Mesenchymal stem cell (in vitro differentiated cells and primary cell): ENCODE measurements at regions not wholly inside any gene's neighbourhood (a gene's known extent, or its start where the extent isn't known, plus 50 kb on each side); places are given as distances from the start of the nearest gene placed in this dataset.

ENCODE experiments used
- DNase-seq: peaks from one replicate; pipeline ENCODE4 v3.0.0-alpha.2; 2013
- H2AFZ ChIP-seq: one replicate; pipeline ENCODE4 v1.6.1; 2013; ENCODE audit warnings: low read depth, mild to moderate bottlenecking, control low read depth, inconsistent platforms, low read length, moderate library complexity
- H2AK5ac ChIP-seq: 2 replicates; pipeline ENCODE4 v1.6.1; 2013; ENCODE audit warnings: low read length, moderate library complexity, mild to moderate bottlenecking, inconsistent platforms; ENCODE audit not compliant: severe bottlenecking
- H2BK120ac ChIP-seq: one replicate; pipeline ENCODE4 v1.6.1; 2013; ENCODE audit warnings: low read depth, mild to moderate bottlenecking, inconsistent platforms, low read length, moderate library complexity
- H2BK12ac ChIP-seq, 2 experiments: one replicate each; pipeline ENCODE4 v1.6.1; 2013; ENCODE audit warnings: inconsistent platforms in 2 of 2, low read length in 2 of 2, mild to moderate bottlenecking in 2 of 2, moderate library complexity in 2 of 2, control low read depth in 1 of 2
- H2BK15ac ChIP-seq: one replicate; pipeline ENCODE4 v1.6.1; 2013; ENCODE audit warnings: mild to moderate bottlenecking, low read depth, inconsistent platforms; ENCODE audit not compliant: poor library complexity, severe bottlenecking
- H2BK5ac ChIP-seq: 2 replicates; pipeline ENCODE4 v1.6.1; 2013; ENCODE audit warnings: low read depth, mild to moderate bottlenecking, low read length, control low read depth, inconsistent platforms; ENCODE audit not compliant: poor library complexity, severe bottlenecking
- H3K14ac ChIP-seq, 2 experiments: one replicate each; pipeline ENCODE4 v1.6.1; 2013; ENCODE audit warnings: inconsistent platforms in 2 of 2, low read length in 2 of 2, control low read depth in 1 of 2, mild to moderate bottlenecking in 1 of 2, moderate library complexity in 1 of 2
- H3K18ac ChIP-seq, 2 experiments: one replicate each; pipeline ENCODE4 v1.6.1; 2013; ENCODE audit warnings: inconsistent platforms in 2 of 2, low read length in 2 of 2, control low read depth in 1 of 2, low read depth in 1 of 2, mild to moderate bottlenecking in 1 of 2
- H3K23ac ChIP-seq, 2 experiments: one replicate each; pipeline ENCODE4 v1.6.1; 2013; ENCODE audit warnings: inconsistent platforms in 2 of 2, low read length in 2 of 2, mild to moderate bottlenecking in 2 of 2, moderate library complexity in 2 of 2, control low read depth in 1 of 2
- H3K27ac ChIP-seq: 2 replicates; pipeline ENCODE4 v1.5.1; 2013; ENCODE audit warnings: mild to moderate bottlenecking, moderate library complexity, low read length, control low read depth, inconsistent platforms; ENCODE audit not compliant: poor library complexity, severe bottlenecking
- H3K27me3 ChIP-seq, 2 experiments: 2 replicates each; pipeline versions ENCODE4 v1.6.1 to v1.7.0; 2013; ENCODE audit warnings: low read length in 2 of 2, mild to moderate bottlenecking in 2 of 2, moderate library complexity in 2 of 2, control low read depth in 1 of 2, inconsistent platforms in 1 of 2; ENCODE audit not compliant: control insufficient read depth in 1 of 2, insufficient read depth in 1 of 2
- H3K36me3 ChIP-seq, 2 experiments: 2 replicates each; pipeline versions ENCODE4 v1.6.1 to v1.7.0; 2013; ENCODE audit warnings: low read length in 2 of 2, control low read depth in 1 of 2, inconsistent platforms in 1 of 2, low read depth in 1 of 2, mild to moderate bottlenecking in 1 of 2; ENCODE audit not compliant: insufficient read depth in 2 of 2, control insufficient read depth in 1 of 2
- H3K4ac ChIP-seq, 2 experiments: one replicate each; pipeline ENCODE4 v1.6.1; 2013; ENCODE audit warnings: inconsistent platforms in 2 of 2, low read length in 2 of 2, mild to moderate bottlenecking in 2 of 2, moderate library complexity in 2 of 2, control low read depth in 1 of 2, low read depth in 1 of 2
- H3K4me1 ChIP-seq: 2 replicates; pipeline ENCODE4 v1.6.1; 2013; ENCODE audit warnings: low read depth, low read length, control low read depth; ENCODE audit not compliant: control insufficient read depth, insufficient read depth
- H3K4me2 ChIP-seq: 2 replicates; pipeline ENCODE4 v1.6.1; 2013; ENCODE audit warnings: low read length, mild to moderate bottlenecking, inconsistent platforms; ENCODE audit not compliant: poor library complexity, severe bottlenecking
- H3K4me3 ChIP-seq, 2 experiments: 2 replicates each; pipeline versions ENCODE4 v1.5.1 to v1.7.0; 2013; ENCODE audit warnings: low read length in 2 of 2, mild to moderate bottlenecking in 2 of 2, control low read depth in 1 of 2, low read depth in 1 of 2; ENCODE audit not compliant: insufficient read depth in 1 of 2
- H3K79me1 ChIP-seq: replicated peaks from 2 replicates; pipeline ENCODE4 v1.6.1; 2013; ENCODE audit warnings: mild to moderate bottlenecking, control low read depth, low read length, inconsistent platforms; ENCODE audit not compliant: poor library complexity, severe bottlenecking
- H3K9ac ChIP-seq: 2 replicates; pipeline ENCODE4 v1.7.0; 2013; ENCODE audit warnings: mild to moderate bottlenecking, low read length, moderate library complexity
- H3K9me3 ChIP-seq: 2 replicates; pipeline ENCODE4 v1.7.0; 2013; ENCODE audit warnings: mild to moderate bottlenecking, low read length; ENCODE audit not compliant: control insufficient read depth
- H4K8ac ChIP-seq: one replicate; pipeline ENCODE4 v1.6.1; 2013; ENCODE audit warnings: inconsistent platforms, mild to moderate bottlenecking, low read length, moderate library complexity
- H4K91ac ChIP-seq: one replicate; pipeline ENCODE4 v1.6.1; 2013; ENCODE audit warnings: mild to moderate bottlenecking, low read length, inconsistent platforms
- WGBS: methylation state at CpG from one replicate; pipeline ENCODE4 v1.1.7; 2013; ENCODE audit warnings: mixed read lengths; 5-methylcytosine and 5-hydroxymethylcytosine counted together

- no peak overlapping the region for H3K14ac ChIP-seq
- H3K27me3 ChIP-seq = peaks cover 0 to 4% of the 10 kb centered on the region in 2 experiments
- H3K4me1 ChIP-seq = no peaks in the 10 kb centered on the region
- H3K36me3 ChIP-seq = no peaks in the 10 kb centered on the region
- H2BK12ac ChIP-seq = no peak overlapping the region
- H3K23ac ChIP-seq = no peak overlapping the region
- no peak overlapping the region for H2BK120ac ChIP-seq
- no peak overlapping the region for H3K4me3 ChIP-seq
- no peak overlapping the region for H3K27ac ChIP-seq
- no peak overlapping the region for H2AFZ ChIP-seq
- no peaks in the 10 kb centered on the region for H3K9me3 ChIP-seq
- no peak overlapping the region for H3K4ac ChIP-seq
- no peak overlapping the region for H2BK5ac ChIP-seq
- no peak overlapping the region for H2AK5ac ChIP-seq
- H3K18ac ChIP-seq = no peak overlapping the region
- no peaks in the 10 kb centered on the region for H3K79me1 ChIP-seq
- 86% methylated on average over 6 of the region's 6 CpGs for WGBS
- no peak overlapping the region for H4K8ac ChIP-seq
- H3K4me2 ChIP-seq = no peak overlapping the region
- H2BK15ac ChIP-seq = no peak overlapping the region
- H4K91ac ChIP-seq = no peak overlapping the region
- H3K9ac ChIP-seq = no peak overlapping the region
- DNase-seq = no peak
Observed at GRCh38 chr20:40617594-40617993, 71.4 kb downstream of the MAFB start.

GRCh38 chr20:40612837-40613236 is 76.2 kb downstream of the MAFB start:
- Histone ChIP-seq H2BK120ac (no peak overlapping the region), H3K4me3 (no peak overlapping the region), H4K91ac (no peak overlapping the region), H2AK5ac (no peak overlapping the region), H3K27ac (no peak overlapping the region), H3K4me1 (no peaks in the 10 kb centered on the region), H3K23ac (no peak overlapping the region), H3K9me3 (no peaks in the 10 kb centered on the region), H3K4me2 (no peak overlapping the region), H3K36me3 (no peaks in the 10 kb centered on the region), H3K79me1 (no peaks in the 10 kb centered on the region), H3K14ac (no peak overlapping the region), H2BK15ac (no peak overlapping the region), H2BK12ac (no peak overlapping the region), H4K8ac (no peak overlapping the region), H3K9ac (no peak overlapping the region), H3K4ac (no peak overlapping the region), H2AFZ (no peak overlapping the region), H3K27me3 (peaks cover 0 to 9% of the 10 kb centered on the region in 2 experiments), H3K18ac (no peak overlapping the region), H2BK5ac (no peak overlapping the region)
- no peak for DNase-seq

GRCh38 chr20:40612247-40612646 is 76.8 kb downstream of the MAFB start:
- Histone ChIP-seq H2BK5ac (no peak overlapping the region), H3K18ac (no peak overlapping the region), H3K36me3 (no peaks in the 10 kb centered on the region), H2BK15ac (no peak overlapping the region), H3K23ac (no peak overlapping the region), H2BK120ac (no peak overlapping the region), H3K79me1 (no peaks in the 10 kb centered on the region), H2BK12ac (no peak overlapping the region), H3K27me3 (peaks cover 0 to 9% of the 10 kb centered on the region in 2 experiments), H3K27ac (no peak overlapping the region), H4K8ac (no peak overlapping the region), H3K4me3 (no peak overlapping the region), H3K9ac (no peak overlapping the region), H3K4me2 (no peak overlapping the region), H3K9me3 (no peaks in the 10 kb centered on the region), H4K91ac (no peak overlapping the region), H3K4me1 (no peaks in the 10 kb centered on the region), H2AFZ (no peak overlapping the region), H2AK5ac (no peak overlapping the region), H3K4ac (no peak overlapping the region), H3K14ac (no peak overlapping the region)
- DNase-seq = no peak
- no CpG with 5 or more reads among the region's 4 CpGs for WGBS

GRCh38 chr20:40610730-40611129 is 78.3 kb downstream of the MAFB start:
- H3K4ac ChIP-seq = no peak overlapping the region
- no peaks in the 10 kb centered on the region for H3K36me3 ChIP-seq
- no peak overlapping the region for H3K14ac ChIP-seq
- H3K18ac ChIP-seq = no peak overlapping the region
- no peak overlapping the region for H2AK5ac ChIP-seq
- H3K79me1 ChIP-seq = no peaks in the 10 kb centered on the region
- H3K27me3 ChIP-seq = peaks cover 0 to 15% of the 10 kb centered on the region in 2 experiments
- no peak overlapping the region for H2BK12ac ChIP-seq
- no peak overlapping the region for H3K23ac ChIP-seq
- no peak overlapping the region for H3K27ac ChIP-seq
- no peak overlapping the region for H4K91ac ChIP-seq
- no peak overlapping the region for H2BK15ac ChIP-seq
- H2AFZ ChIP-seq = no peak overlapping the region
- no peak overlapping the region for H2BK5ac ChIP-seq
- H3K9me3 ChIP-seq = no peaks in the 10 kb centered on the region
- no peak overlapping the region for H2BK120ac ChIP-seq
- no peak for DNase-seq
- no peak overlapping the region for H3K4me2 ChIP-seq
- H3K4me1 ChIP-seq = no peaks in the 10 kb centered on the region
- H4K8ac ChIP-seq = no peak overlapping the region
- WGBS = 63% methylated on average over 2 of the region's 3 CpGs
- H3K9ac ChIP-seq = no peak overlapping the region
- no peak overlapping the region for H3K4me3 ChIP-seq
